ENCODE measurements at regions not wholly inside any gene's neighbourhood (a gene's known extent, or its start where the extent isn't known, plus 50 kb on each side); places are given as distances from the start of the nearest gene placed in this dataset.

GRCh38 chr10:81814842-81815241 is 60.2 kb upstream of the NRG3 start:
- no peak overlapping the region for H3K4me3 ChIP-seq (ENCODE audit: low read length)
- no peak for TF ChIP-seq CTCF (conservative IDR thresholded peaks at IDR 0.05; ENCODE audit: low read length)
- DNase-seq (ENCODE audit: low read depth), result no peak

- TF ChIP-seq CTCF (conservative IDR thresholded peaks at IDR 0.05; ENCODE audit: low read length), result no peak
- no peak for DNase-seq (ENCODE audit: low read depth)
- H3K4me3 ChIP-seq (ENCODE audit: low read length), result no peak overlapping the region
These were observed 57.3 kb upstream of the NRG3 start for GRCh38 chr10:81817596-81818170.

GRCh38 chr10:81820418-81820817 is 54.6 kb upstream of the NRG3 start:
- TF ChIP-seq CTCF (conservative IDR thresholded peaks at IDR 0.05; ENCODE audit: low read length), result no peak
- no peak for DNase-seq (ENCODE audit: low read depth)

More at GRCh38 chr10:81820418-81820817, 54.6 kb upstream of the NRG3 start:
- no peak overlapping the region for H3K4me3 ChIP-seq (ENCODE audit: low read length)
